Caco-2 (cell line): ENCODE measurements at regions not wholly inside any gene's neighbourhood (a gene's known extent, or its start where the extent isn't known, plus 50 kb on each side); places are given as distances from the start of the nearest gene placed in this dataset.

Experiments
- BruUV-seq: library from RNA; stranded (reverse); fragments of 400-500 nt; replicated peaks from 2 replicates; lab custom pipeline; 2021; lab: Mats Ljungman, UMichigan
- CTCF ChIA-PET: fragments of 300-600 bp; sonication (Branson Sonifier 250); formaldehyde crosslinking; loops from one replicate; lab custom pipeline; 2022; ENCODE audit warnings: antibody characterized with exemption; lab: Charles Lee
- POLR2A ChIA-PET: fragments of 300-600 bp; sonication (Branson Sonifier 250); formaldehyde crosslinking; loops from one replicate; lab custom pipeline; 2022; ENCODE audit warnings: antibody characterized with exemption; lab: Charles Lee
- DNase-seq, 2 experiments: peaks; one replicate each; pipeline versions ENCODE4 v3.0.0 to v3.0.0-alpha.2; 2020 to 2022
- H3K27me3 ChIP-seq: replicated peaks from 2 replicates; pipeline ENCODE4 v1.6.0; 2011; ENCODE audit warnings: low read length; ENCODE audit not compliant: control insufficient read depth, insufficient read depth
- H3K36me3 ChIP-seq: 2 replicates; pipeline ENCODE4 v1.5.1; 2011; ENCODE audit warnings: low read length; ENCODE audit not compliant: control insufficient read depth, insufficient read depth
- H3K4me1 ChIP-seq: fragments of 250-450 bp; sonication (Bioruptor Pico); 2 replicates; pipeline ENCODE4 v1.5.1; 2020; ENCODE audit warnings: mild to moderate bottlenecking
- H3K4me3 ChIP-seq: 2 replicates; pipeline ENCODE4 v1.5.1; 2011; ENCODE audit warnings: low read depth, mild to moderate bottlenecking, control low read depth, low read length
- H3K9me3 ChIP-seq: fragments of 250-450 bp; sonication (Bioruptor Pico); 2 replicates; pipeline ENCODE4 v1.5.1; 2020; ENCODE audit warnings: mild to moderate bottlenecking, moderate library complexity
- H3K27ac Mint-ChIP-seq: one replicate; pipeline ENCODE4 v1.8.0; 2022; ENCODE audit warnings: mixed read lengths; ENCODE audit not compliant: unreplicated experiment
- H3K27me3 Mint-ChIP-seq: one replicate; pipeline ENCODE4 v1.8.0; 2022; ENCODE audit warnings: mixed read lengths; ENCODE audit not compliant: insufficient read depth, unreplicated experiment
- H3K36me3 Mint-ChIP-seq: one replicate; pipeline ENCODE4 v1.8.0; 2022; ENCODE audit warnings: mild to moderate bottlenecking, mixed read lengths; ENCODE audit not compliant: insufficient read depth, unreplicated experiment
- H3K4me1 Mint-ChIP-seq: one replicate; pipeline ENCODE4 v1.8.0; 2022; ENCODE audit warnings: low read depth, mixed read lengths; ENCODE audit not compliant: unreplicated experiment
- H3K4me3 Mint-ChIP-seq: one replicate; pipeline ENCODE4 v1.8.0; 2022; ENCODE audit warnings: mild to moderate bottlenecking, moderate library complexity, mixed read lengths; ENCODE audit not compliant: unreplicated experiment
- H3K9me3 Mint-ChIP-seq: one replicate; pipeline ENCODE4 v1.8.0; 2022; ENCODE audit warnings: mixed read lengths; ENCODE audit not compliant: unreplicated experiment
- CTCF ChIP-seq, 2 experiments: fragments of 200-600 bp in 1 of 2; IDR thresholded peaks; 1 replicate in 1 of 2; 2 replicates in 1 of 2; pipeline versions ENCODE4 v1.5.1 to v1.8.0; 2011 to 2022; ENCODE audit warnings: antibody characterized with exemption in 1 of 2, control low read depth in 1 of 2, inconsistent platforms in 1 of 2, low read depth in 1 of 2, low read length in 1 of 2, mild to moderate bottlenecking in 1 of 2, moderate library complexity in 1 of 2; ENCODE audit not compliant: insufficient read depth in 1 of 2, severe bottlenecking in 1 of 2, unreplicated experiment in 1 of 2
- intact Hi-C: fragments of 100-400 bp; cut with micrococcal nuclease; formaldehyde crosslinking; loops from one replicate; pipeline ENCODE4 v1.10.0; 2022; ENCODE audit not compliant: unreplicated experiment

DNA sequence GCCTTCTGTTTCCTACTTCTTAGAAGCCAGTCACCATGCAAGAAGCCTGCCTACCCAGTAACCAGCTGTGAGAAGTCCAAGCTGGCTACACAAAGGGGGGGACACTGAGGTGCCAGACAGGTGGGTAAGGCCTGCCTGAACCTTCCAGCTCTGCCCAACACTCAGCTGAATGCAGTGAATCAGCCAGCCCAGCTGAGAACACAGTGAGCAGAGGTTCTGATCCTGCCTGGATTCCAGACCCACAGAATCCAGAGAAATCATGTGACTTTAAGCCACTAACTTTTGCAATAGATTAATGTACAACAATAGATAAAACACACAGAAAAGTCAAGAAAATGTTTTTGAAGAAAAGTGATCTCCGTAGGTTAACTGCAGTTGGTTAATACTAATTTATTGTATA, 151.7 kb downstream of the EFNB2 start:
- H3K9me3 ChIP-seq: no peaks in the 10 kb centered on the region
- intact Hi-C loops: loop anchor here (5.0 to 10.0 kb wide), 2 partner anchors 281 to 569 kb away; no protein-coding TSS in a partner anchor
- no peak overlapping the region for H3K4me3 ChIP-seq
- Mint-ChIP-seq H3K36me3 (no peaks in the 10 kb centered on the region), H3K4me1 (peaks cover 26% of the 10 kb centered on the region), H3K27me3 (no peaks in the 10 kb centered on the region), H3K9me3 (peaks cover 5% of the 10 kb centered on the region), H3K4me3 (no peak overlapping the region), H3K27ac (no peak overlapping the region)
- TF ChIP-seq CTCF (IDR thresholded peaks at IDR 0.05; ENCODE audit: insufficient read depth in 1 of 2, low read depth in 1 of 2, low read length in 1 of 2, severe bottlenecking in 1 of 2, unreplicated experiment in 1 of 2): no peak
- no peak for DNase-seq
- peaks cover 35% of the 10 kb centered on the region for H3K4me1 ChIP-seq
- BruUV-seq: no TSS peak
- POLR2A ChIA-PET: no interaction called here
- H3K36me3 ChIP-seq: no peaks in the 10 kb centered on the region
- H3K27me3 ChIP-seq: no peaks in the 10 kb centered on the region
- CTCF ChIA-PET: no interaction called here

DNA sequence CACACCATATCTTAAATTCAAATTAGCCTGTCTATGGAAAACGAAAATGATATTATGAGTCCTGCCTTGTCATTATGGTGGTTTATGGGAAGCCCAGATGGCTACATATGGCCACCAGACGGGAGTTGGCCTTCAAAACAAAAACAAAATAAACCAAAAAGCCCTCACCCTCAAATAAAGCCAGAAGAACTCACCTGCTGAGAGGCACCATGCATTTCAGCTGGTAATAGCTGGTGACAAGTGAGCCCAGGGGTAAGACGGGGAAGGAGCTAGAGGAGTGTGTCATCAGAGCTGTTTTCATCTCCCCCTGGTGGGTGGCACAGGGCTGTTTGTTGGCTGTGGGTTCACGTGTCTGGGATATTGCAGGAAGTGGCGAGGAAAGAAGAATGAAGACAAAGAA, 152.9 kb downstream of the EFNB2 start:
- no peaks in the 10 kb centered on the region for H3K36me3 ChIP-seq
- H3K27me3 ChIP-seq: no peaks in the 10 kb centered on the region
- no peak for DNase-seq
- BruUV-seq: no TSS peak
- no peak overlapping the region for H3K4me3 Mint-ChIP-seq
- ChIA-PET CTCF (no interaction called here), POLR2A (no interaction called here)
- H3K4me3 ChIP-seq: no peak overlapping the region
- H3K36me3 Mint-ChIP-seq: no peaks in the 10 kb centered on the region
- peaks cover 10% of the 10 kb centered on the region for H3K9me3 Mint-ChIP-seq
- no peak for TF ChIP-seq CTCF (IDR thresholded peaks at IDR 0.05; ENCODE audit: insufficient read depth in 1 of 2, low read depth in 1 of 2, low read length in 1 of 2, severe bottlenecking in 1 of 2, unreplicated experiment in 1 of 2)
- peaks cover 30% of the 10 kb centered on the region for H3K4me1 Mint-ChIP-seq
- peaks cover 37% of the 10 kb centered on the region for H3K4me1 ChIP-seq
- H3K27me3 Mint-ChIP-seq: no peaks in the 10 kb centered on the region
- H3K9me3 ChIP-seq: no peaks in the 10 kb centered on the region
- intact Hi-C loops: loop anchor here (5.0 to 10.0 kb wide), 2 partner anchors 280 to 568 kb away; no protein-coding TSS in a partner anchor
- H3K27ac Mint-ChIP-seq: no peak overlapping the region

- no TSS peak for BruUV-seq
- no peak overlapping the region for H3K4me3 ChIP-seq
- POLR2A ChIA-PET: interaction anchor here (0.8 kb wide), 1 partner anchor 88 kb away, joined by 3 read pairs; no protein-coding TSS in a partner anchor
- no peak for TF ChIP-seq CTCF (IDR thresholded peaks at IDR 0.05; ENCODE audit: insufficient read depth in 1 of 2, low read depth in 1 of 2, low read length in 1 of 2, severe bottlenecking in 1 of 2, unreplicated experiment in 1 of 2)
- no peaks in the 10 kb centered on the region for H3K36me3 ChIP-seq
- Mint-ChIP-seq H3K4me1 (peaks cover 30% of the 10 kb centered on the region), H3K9me3 (peaks cover 10% of the 10 kb centered on the region), H3K27me3 (no peaks in the 10 kb centered on the region), H3K4me3 (peak overlapping the region; percentile 26), H3K36me3 (no peaks in the 10 kb centered on the region), H3K27ac (peak overlapping the region; percentile 47)
- intact Hi-C loops: loop anchor here (1.0 to 10.0 kb wide), 4 partner anchors 32 to 566 kb away; no protein-coding TSS in a partner anchor
- no peaks in the 10 kb centered on the region for H3K27me3 ChIP-seq
- CTCF ChIA-PET: interaction anchor here (0.8 kb wide), 1 partner anchor 757 kb away, joined by 3 read pairs; no protein-coding TSS in a partner anchor
- no peaks in the 10 kb centered on the region for H3K9me3 ChIP-seq
- peaks cover 37% of the 10 kb centered on the region for H3K4me1 ChIP-seq
- peak; percentile 76 to 82 for DNase-seq
Observed at GRCh38 chr13:106381091-106381490, 154.4 kb downstream of the EFNB2 start.
